HG02981 (cell line): ENCODE measurements at regions not wholly inside any gene's neighbourhood (a gene's known extent, or its start where the extent isn't known, plus 50 kb on each side); places are given as distances from the start of the nearest gene placed in this dataset.

ENCODE experiments used
- ATAC-seq: cut with Tn5 transposase; IDR thresholded peaks from one replicate; pipeline ENCODE4 v1.9.1; 2021; ENCODE audit warnings: mild to moderate bottlenecking, moderate library complexity; ENCODE audit not compliant: unreplicated experiment

- no peak for ATAC-seq
Observed at GRCh38 chr5:125152461-125153189, 406.2 kb upstream of the ZNF608 start.

- no peak for ATAC-seq
Observed at GRCh38 chr5:125153231-125153630, 406.8 kb upstream of the ZNF608 start.

GRCh38 chr5:125154301-125155110 lies 408.1 kb upstream of the ZNF608 start:
- no peak for ATAC-seq

GRCh38 chr5:125160787-125161502 lies 414.5 kb upstream of the ZNF608 start:
- ATAC-seq = no peak

GRCh38 chr5:125162714-125163113 lies 416.3 kb upstream of the ZNF608 start:
- ATAC-seq = no peak

- no peak for ATAC-seq
Observed at GRCh38 chr5:125169396-125169795, 423.0 kb upstream of the ZNF608 start.

GRCh38 chr5:125171641-125172040 lies 425.2 kb upstream of the ZNF608 start:
- no peak for ATAC-seq

GRCh38 chr5:125175348-125176004 lies 429.0 kb upstream of the ZNF608 start:
- ATAC-seq = no peak

GRCh38 chr5:125176005-125176390 lies 429.6 kb upstream of the ZNF608 start:
- no peak for ATAC-seq

- ATAC-seq = no peak
Observed at GRCh38 chr5:125177340-125177739, 430.9 kb upstream of the ZNF608 start.

GRCh38 chr5:125179612-125180011 lies 433.2 kb upstream of the ZNF608 start:
- no peak for ATAC-seq

GRCh38 chr5:125180231-125180829 lies 433.9 kb upstream of the ZNF608 start:
- ATAC-seq = no peak

- ATAC-seq = no peak
Observed at GRCh38 chr5:125181159-125181558, 434.7 kb upstream of the ZNF608 start.

- no peak for ATAC-seq
Observed at GRCh38 chr5:125181955-125182354, 435.5 kb upstream of the ZNF608 start.

- ATAC-seq = no peak
Observed at GRCh38 chr5:125185740-125186139, 439.3 kb upstream of the ZNF608 start.

- ATAC-seq = no peak
Observed at GRCh38 chr5:125186911-125187375, 440.5 kb upstream of the ZNF608 start.

- no peak for ATAC-seq
Observed at GRCh38 chr5:125189531-125189941, 443.1 kb upstream of the ZNF608 start.

GRCh38 chr5:125190232-125191087 lies 444.0 kb upstream of the ZNF608 start:
- ATAC-seq = no peak

GRCh38 chr5:125194883-125195282 lies 448.4 kb upstream of the ZNF608 start:
- no peak for ATAC-seq
